ENCODE measurements at regions not wholly inside any gene's neighbourhood (a gene's known extent, or its start where the extent isn't known, plus 50 kb on each side); places are given as distances from the start of the nearest gene placed in this dataset.

- TF ChIP-seq EZH2 (IDR thresholded peaks at IDR 0.05; ENCODE audit: borderline replicate concordance) (no peak), CTCF (IDR thresholded peaks at IDR 0.05; ENCODE audit: poor library complexity) (no peak), EZH2phosphoT487 (IDR thresholded peaks at IDR 0.05; ENCODE audit: low read depth, severe bottlenecking, unreplicated experiment) (no peak)
These were observed 63.8 kb downstream of the PALS2 start for GRCh38 chr7:24637021-24637420.

Measured in hepatocyte (in vitro differentiated cells).